ENCODE measurements at regions not wholly inside any gene's neighbourhood (a gene's known extent, or its start where the extent isn't known, plus 50 kb on each side); places are given as distances from the start of the nearest gene placed in this dataset.
A peak's percentile ranks its signal among the peaks of the same experiment; 100 is the strongest.

GRCh38 chr16:64892835-64893785 is 228.8 kb downstream of the CDH11 start:
- no peak for DNase-seq

DNA sequence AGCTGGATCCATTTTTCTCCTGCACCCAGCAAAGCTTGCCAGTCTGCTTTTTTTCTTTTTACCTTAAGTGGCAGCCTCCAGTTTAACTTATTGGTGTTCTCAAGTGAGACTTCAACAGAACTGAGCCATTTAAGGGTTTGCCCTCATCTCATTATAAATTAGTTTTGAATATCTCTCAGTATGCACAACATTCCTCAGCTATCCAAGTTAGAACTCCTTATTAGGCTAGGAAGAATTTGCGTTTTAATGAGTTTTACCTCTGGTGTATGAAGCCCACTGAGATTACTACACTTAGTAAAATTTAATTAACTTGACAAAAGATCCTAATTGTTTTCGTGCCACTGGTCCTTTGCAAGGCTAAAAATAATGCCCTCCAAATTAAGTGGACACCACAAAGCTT is 232.4 kb downstream of the CDH11 start:
- no peak for DNase-seq

- no peak for DNase-seq
Observed at GRCh38 chr16:64887651-64888050, 234.2 kb downstream of the CDH11 start.

DNA sequence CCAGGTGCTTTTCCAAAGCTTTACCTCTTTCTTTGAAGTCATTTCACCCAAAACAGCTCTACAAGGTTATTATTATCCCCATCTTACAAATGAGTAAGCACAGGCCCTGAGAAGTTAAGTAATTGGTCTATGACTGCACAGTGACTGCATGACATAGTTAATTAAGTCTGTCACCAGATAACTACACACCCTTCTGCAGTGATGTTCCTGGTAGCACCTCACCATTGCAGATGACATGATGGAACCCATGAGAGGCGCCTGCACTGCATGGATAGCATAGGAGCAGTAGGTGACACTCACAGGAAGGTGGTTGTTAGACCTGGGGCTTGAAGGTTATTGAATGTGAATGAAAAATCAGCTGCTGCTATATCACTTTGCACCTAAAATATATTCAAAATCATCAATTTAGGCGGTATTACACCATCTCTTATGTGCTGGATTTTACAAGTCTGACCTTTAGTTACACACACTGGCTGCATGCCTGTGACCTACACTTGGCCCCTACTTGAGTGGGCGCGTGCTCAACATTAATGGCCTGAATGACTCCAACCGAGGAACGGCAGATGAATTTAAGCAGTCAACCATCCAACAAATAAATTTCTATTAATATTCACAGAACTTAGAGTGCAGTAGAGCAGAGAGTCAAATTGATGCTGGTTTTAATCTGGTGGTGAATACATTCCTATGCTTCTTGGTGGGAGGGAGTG is 239.6 kb downstream of the CDH11 start:
- no peak for DNase-seq

- DNase-seq: no peak
Observed at GRCh38 chr16:64880994-64881393, 240.9 kb downstream of the CDH11 start.

DNA sequence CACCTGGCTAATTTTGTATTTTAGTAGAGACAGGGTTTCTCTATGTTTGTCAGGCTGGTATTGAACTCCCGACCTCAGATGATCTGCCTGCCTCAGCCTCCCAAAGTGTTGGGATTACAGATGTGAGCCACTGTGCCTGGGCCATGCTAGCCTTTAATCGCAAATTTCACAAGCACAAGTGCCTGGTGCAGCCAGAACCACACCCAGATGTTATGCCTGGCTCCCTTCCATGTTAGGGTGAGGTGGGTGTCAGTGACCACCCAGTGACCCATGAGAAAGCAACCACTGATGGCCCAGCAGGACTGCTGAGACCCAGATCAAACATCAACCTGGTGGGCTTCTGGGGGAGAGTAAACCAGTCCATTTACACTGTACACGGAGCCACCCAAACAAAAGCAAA is 241.9 kb downstream of the CDH11 start:
- no peak for DNase-seq

DNA sequence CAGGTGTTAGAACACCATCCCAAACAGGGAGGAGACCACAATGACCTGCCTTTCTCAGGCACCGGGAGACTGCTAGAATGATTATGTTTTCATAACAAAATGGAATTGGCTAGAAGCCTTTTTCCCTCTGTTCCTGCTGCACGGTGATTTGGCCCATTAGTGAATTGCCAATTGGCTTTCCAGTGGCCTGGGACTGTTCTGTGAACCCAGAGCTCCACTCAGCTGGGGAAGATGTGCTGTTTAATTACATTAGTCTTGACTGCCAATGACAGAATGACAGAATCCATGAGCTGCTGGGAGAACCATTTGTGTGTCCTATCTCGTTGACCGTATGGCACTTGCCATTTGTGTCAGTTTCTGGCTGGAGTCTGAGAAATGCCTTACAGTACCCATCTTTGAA is 242.9 kb downstream of the CDH11 start:
- no peak for DNase-seq

- DNase-seq: no peak
Observed at GRCh38 chr16:64872101-64872500, 249.8 kb downstream of the CDH11 start.

DNA sequence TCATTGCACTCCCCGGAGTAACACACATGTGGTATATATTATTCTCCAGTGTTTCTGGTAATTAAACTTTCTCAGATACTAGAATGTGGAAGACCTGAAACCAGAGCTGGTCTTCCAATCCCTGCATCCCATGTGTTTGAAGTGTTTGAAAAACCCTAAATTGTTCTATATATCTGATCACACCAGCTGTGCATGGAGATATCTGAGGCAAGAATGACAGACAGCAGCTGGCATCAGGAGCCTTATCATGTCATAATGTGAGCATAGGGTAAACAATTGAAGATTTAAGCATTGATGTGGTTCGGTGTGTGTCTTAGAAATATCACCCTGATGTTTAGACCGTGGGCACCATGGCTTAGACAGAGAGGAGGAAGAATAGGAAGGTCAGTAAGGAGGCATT is 251.0 kb downstream of the CDH11 start:
- no peak for DNase-seq

- no peak for DNase-seq
Observed at GRCh38 chr16:64869781-64870180, 252.1 kb downstream of the CDH11 start.

DNA sequence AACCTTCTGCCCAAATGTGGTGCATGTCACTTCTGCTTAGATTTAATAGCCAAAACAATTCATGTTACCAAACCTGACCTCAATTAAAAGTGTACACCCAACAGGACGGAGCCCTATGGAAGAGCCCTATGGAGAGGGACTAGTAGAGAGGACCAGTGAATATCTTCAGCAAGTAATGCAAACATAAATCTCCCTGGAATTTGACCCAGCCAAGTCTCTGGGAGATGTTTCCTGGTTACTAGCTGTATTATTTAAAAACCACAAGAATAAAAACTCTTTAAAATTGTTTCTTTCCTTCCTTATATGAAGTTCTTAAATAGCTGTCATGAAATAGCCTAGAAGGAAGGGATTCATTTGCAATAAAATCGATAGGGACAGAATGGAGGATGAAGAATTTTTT is 255.8 kb downstream of the CDH11 start:
- DNase-seq: no peak

DNA sequence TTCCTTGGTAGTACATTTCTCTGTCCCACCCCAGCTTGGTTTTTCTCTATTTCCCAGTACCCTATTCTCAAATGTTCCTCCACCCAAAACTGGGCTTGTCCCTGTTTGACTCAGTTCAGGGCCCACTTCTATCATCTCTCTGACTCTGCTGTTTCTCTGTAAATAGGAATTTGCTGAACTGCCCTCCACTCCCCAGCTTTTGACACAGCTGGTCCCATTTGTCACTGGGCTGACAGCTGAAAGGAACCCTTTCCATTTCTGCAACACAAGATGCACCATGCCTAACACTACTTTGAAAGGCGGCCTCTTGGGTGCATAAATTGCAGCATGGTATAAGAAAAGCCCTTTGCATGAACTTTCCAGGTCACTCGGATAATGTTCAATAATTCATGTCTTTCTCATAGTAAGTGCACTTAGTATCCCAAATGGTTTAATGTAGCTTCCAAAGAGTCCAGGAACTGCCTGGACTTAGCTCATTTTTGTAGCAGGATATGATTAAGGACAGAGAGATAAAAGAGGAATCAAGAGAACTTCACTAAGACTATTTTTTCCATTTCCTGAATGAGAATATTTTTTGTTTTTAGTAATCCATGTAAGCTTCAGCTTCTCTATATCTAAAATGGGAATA is 256.7 kb downstream of the CDH11 start:
- DNase-seq: no peak

GRCh38 chr16:64864232-64864809 is 257.5 kb downstream of the CDH11 start:
- peak in 1 of 51 donors; percentile 4 for DNase-seq

- DNase-seq: no peak
Observed at GRCh38 chr16:64858076-64858475, 263.8 kb downstream of the CDH11 start.

- no peak for DNase-seq
Observed at GRCh38 chr16:64857411-64857810, 264.5 kb downstream of the CDH11 start.

GRCh38 chr16:64853551-64853950 is 268.3 kb downstream of the CDH11 start:
- no peak for DNase-seq

DNA sequence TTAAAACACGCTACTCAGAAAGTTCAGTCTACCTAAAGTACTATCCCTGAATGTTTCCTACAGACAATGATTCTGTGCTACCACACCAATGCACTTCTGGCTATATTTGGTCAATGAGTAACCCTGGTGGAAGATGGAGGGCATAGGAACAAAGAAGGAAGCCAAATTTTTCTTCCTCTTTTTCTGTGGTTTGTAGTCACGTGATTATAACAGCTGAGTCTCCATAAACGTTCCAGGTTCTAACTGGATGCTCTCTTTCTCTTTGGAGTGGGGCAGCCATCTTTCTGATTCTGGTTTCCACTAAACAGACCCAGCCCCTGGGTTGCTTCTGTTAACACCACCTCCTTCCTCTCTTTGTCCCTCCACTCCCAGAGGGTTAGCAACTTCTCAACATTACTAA is 274.9 kb downstream of the CDH11 start:
- no peak for DNase-seq

DNA sequence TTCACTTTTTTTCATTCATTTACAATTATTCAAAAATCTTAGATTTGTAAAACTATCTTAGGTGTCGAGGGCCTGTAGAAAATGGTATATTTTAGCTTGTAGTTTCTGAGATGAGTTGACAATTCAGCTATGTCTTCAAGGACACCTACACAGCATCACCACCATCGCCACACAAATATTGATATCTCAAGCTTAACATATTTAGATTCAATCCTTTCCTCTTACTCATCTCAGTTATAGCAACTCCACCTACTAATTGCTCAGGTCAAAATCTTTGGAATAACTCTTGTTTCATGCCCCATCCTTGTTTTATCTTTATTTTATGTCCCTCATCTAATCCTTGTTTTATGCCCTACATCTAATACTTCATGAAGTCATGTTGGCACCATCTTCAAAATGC is 276.8 kb downstream of the CDH11 start:
- no peak for DNase-seq

GRCh38 chr16:64841482-64841881 is 280.4 kb downstream of the CDH11 start:
- DNase-seq: no peak

- no peak for DNase-seq
Observed at GRCh38 chr16:64841071-64841470, 280.8 kb downstream of the CDH11 start.

DNA sequence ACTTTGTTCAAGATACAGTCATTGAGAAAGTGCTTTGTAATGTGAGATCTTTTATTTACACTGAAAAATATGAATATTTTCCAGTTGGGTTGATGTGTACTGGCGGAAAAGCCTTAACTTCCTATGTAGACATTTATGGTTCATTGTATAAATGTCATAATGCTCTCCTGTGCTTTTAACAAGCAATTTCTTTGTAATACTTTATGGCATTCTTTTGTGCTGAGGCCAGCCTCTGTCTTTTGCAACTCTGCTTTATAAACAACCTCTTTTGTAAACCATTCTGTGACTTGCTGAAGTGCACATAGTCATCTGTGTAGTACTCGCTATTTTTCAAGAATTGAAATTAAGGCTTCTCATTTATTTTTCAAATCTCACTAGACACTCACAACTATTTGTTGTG is 291.2 kb downstream of the CDH11 start:
- DNase-seq: no peak

- no peak for DNase-seq
Observed at GRCh38 chr16:64829678-64830077, 292.2 kb downstream of the CDH11 start.

All from hypothalamus (tissue), 51 donors.